Hypothalamus (tissue), 51 donors: ENCODE measurements at regions not wholly inside any gene's neighbourhood (a gene's known extent, or its start where the extent isn't known, plus 50 kb on each side); places are given as distances from the start of the nearest gene placed in this dataset.
"Not testable (repeated sequence)": the region's sequence is repeated elsewhere in the genome, so short reads cannot be mapped to it uniquely, and the experiment has no call there.

Source experiments
- DNase-seq, 51 donors: peaks; one replicate each; lab custom pipeline; 2025; lab: John Stamatoyannopoulos, UW

DNA sequence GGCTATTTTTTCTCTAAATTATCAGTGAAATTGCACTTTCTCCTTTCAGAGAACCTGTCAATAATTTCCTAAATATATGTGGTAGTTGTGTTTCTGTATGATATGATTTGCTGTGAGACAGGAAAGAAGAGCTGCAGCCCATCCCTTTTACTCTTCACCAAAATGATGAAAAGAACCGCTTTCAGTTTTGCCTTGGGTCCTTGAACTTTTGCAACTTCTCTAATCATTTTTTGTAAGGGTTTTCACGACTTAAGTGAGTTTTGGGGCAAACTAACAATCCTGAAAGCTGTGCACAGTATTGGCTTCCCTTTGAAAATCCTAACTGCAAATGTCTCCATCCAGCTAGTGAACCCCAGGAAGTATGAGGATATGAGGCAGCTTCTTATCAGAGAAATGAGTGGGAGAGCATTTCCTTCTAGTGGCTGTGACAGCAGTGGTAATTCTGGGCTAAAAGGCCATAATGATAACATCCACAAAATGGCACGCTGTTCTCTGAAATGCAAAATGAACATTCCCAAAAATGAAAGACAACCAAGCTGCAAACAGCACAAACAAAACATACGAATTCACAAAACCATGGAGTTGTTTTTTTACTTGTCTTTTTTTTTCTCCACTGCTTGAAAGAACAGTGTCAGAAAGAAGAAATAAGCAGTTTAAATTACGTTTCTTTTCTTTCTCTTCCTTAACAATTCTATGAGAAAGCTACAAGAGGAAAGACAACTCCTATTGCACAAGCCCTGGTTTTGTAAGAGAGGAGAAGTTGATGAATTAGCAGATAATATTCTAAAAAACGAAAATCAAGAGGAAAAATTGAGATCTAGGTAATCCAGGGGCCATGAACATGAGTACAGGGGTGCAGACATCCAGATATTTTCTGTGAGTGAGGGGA, 1291.6 kb upstream of the ZEB2 start:
- DNase-seq = no peak

DNA sequence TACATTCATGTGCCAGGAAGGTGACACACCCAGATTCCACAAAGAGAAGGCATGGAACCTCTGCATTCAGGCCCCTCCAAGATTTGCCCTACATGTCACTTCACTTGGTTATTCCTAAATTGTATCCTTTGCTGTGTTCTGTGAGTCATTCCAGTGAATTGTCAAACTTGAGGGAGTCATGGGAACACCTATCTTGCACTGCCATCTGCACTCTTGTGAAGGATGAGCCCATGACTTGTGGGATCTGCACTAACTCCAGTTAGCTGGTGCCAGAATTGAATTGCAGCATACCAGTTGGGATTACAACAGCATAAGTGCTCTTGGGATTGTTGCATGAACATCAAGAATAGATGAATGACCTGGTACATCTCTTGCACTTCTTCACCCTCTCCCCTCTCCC, 1288.0 kb upstream of the ZEB2 start:
- DNase-seq = no peak

- DNase-seq = no peak
These were observed 1287.6 kb upstream of the ZEB2 start for GRCh38 chr2:145807554-145807953.

- no peak for DNase-seq
These were observed 1286.6 kb upstream of the ZEB2 start for GRCh38 chr2:145806546-145806945.

- no peak for DNase-seq
These were observed 1282.2 kb upstream of the ZEB2 start for GRCh38 chr2:145802133-145802532.

- no peak for DNase-seq
These were observed 1281.3 kb upstream of the ZEB2 start for GRCh38 chr2:145801210-145801609.

- no peak for DNase-seq
These were observed 1280.5 kb upstream of the ZEB2 start for GRCh38 chr2:145800151-145801091.

DNA sequence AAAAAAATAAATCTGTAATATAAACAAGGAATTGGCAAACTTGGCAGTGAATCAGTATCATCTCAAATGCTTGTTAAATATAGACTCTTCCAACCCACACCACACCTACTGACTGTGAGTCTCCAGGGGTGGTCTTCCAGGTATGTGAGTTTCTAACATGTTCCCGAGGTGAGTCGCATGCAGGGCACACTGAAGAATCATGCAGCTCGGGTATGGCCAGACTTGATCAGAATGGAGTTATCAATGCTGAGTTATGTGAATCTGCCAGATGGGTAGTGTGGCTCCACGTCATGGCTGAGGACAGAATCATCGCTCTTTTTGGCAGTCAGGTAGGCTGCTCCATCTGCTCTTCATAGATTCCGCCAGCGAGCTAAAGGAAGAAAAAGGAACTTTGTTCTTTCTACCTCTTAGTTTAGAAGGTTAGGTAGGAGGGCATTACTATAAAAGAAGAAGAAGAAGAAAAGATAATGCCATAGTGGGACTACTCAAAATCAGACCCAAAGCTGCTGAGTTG, 1279.7 kb upstream of the ZEB2 start:
- peak in 1 of 51 donors; percentile 9 for DNase-seq

DNA sequence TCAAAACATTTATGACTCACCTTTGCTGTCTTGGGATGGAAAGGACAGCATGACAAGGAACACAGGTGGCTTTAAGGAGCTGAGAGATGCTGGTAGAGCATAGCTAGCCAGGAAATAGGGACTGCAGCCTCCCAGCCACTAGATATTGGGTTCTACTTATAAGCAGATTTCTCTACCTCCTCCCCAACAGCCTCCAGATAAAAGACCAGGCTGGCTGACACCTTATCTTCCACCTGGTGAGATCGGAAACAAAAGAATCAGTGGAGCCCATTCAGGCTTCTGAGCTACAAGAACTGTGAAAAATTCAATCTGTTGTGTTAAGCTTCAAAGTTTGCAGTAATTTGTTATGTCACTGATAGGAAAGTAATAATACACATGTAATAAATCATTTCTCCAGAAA, 1278.5 kb upstream of the ZEB2 start:
- no peak for DNase-seq

DNA sequence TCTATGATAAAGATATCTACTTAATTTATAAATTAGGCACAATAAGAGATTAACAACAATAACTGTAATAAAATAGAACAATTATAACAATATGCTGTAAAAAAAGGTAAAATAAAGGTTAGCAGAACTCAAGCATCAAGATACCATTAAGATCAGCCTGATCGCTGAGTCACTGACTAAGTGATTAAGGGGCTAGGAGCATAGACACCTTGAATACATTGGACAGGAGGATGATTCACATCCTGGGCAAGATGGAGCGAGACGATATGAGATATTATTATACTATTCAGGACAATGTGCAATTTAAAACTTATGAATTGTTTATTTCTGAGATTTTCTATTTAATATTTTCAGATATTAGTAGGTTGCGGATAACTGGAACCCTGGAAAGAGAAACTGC, 1277.8 kb upstream of the ZEB2 start:
- no peak for DNase-seq

GRCh38 chr2:145792745-145793144, 1272.8 kb upstream of the ZEB2 start:
- peak in 1 of 51 donors; percentile 2 for DNase-seq

GRCh38 chr2:145789636-145790035, 1269.7 kb upstream of the ZEB2 start:
- no peak for DNase-seq

- DNase-seq = not testable (repeated sequence)
These were observed 1267.9 kb upstream of the ZEB2 start for GRCh38 chr2:145787597-145788361.

DNA sequence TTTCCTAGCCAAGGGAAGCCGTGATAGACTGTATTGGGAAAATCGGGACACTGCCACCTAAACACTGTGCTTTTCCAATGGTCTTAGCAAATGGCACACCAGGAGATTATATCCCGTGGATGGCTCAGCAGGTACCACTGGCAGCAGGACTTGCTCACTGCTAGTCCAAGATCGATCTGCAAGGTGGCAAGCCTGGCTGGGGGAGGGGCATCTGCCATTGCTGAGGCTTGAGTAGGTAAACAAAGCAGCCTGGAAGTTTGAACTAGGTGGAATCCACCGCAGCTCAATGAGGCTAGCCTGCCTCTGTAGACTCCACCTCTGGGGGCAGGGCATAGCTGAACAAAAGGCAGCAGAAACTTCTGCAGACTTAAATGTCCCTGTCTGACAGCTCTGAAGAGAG, 1262.7 kb upstream of the ZEB2 start:
- not testable (repeated sequence) for DNase-seq

- no peak for DNase-seq
These were observed 1258.0 kb upstream of the ZEB2 start for GRCh38 chr2:145777914-145778313.

GRCh38 chr2:145777297-145777696, 1257.4 kb upstream of the ZEB2 start:
- DNase-seq = no peak

GRCh38 chr2:145775591-145775990, 1255.7 kb upstream of the ZEB2 start:
- DNase-seq = no peak

DNA sequence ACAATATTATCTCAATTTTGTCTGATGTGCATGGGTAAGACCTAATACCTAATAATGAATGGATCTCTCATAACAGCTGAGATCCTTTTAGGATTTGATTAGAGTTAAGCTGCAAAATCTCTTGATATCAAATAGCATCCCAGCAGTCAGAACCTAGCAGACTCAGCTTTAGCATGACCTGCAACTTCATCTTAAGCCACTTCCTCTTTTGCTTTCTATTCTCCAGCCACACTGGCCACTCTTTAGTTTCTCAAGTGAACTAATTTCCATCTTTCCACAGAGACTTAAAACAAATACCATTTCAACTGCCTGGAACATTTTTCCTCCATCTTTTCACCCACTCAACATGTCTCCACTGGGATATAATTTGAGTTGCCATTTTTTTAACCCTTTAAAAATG, 1251.6 kb upstream of the ZEB2 start:
- DNase-seq = no peak

DNA sequence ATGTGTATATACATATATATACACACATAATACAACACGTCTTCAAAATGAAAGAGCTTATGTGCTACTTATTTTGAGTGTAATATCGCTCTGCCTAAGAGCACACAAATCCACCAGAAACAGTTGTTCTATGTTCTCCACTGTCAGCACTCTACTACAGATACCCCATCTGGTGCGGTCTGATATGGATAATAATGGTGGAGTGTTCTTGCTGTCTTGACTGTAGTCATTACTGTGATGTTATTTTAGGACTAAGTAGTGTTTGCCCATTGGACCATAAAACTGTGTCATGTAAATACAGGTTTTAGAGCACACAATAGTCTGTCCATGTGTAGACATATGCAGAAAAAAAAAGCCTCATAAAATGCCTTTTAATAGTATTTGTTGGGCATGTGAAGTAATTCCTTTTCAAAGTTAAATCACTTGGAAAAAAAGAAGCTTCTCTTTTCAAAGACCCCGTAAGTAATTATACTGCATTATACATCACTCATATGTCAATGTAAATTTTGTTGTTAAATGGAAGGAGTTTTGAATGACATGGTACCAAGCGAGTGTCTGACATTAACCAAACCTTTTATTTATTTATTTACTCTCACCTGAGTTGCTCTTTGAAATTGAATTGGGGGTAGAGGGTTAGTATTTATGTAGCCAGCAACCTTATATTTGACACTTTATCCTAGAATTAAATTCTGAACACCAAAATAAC, 1249.2 kb upstream of the ZEB2 start:
- no peak for DNase-seq

DNA sequence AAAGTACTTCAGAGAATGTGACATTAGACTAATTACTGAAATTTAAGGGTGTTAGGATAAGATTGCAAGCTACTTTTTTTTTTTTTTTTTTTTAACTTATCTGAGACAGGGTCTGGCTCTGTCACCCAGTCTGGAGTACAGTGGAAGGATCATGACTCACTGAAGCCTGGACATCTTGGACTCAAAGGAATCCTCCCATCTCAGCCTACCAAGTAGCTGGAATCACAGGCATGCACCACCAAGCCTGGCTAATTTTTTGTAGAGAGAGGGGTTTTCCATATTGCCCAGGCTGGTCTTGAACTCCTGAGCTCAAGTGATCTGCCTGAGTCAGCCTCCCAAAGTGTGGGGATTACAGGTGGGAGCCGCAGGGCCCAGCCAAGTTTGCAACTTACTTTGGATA, 1246.0 kb upstream of the ZEB2 start:
- DNase-seq = no peak
